AG09309 (cell line): ENCODE measurements at regions not wholly inside any gene's neighbourhood (a gene's known extent, or its start where the extent isn't known, plus 50 kb on each side); places are given as distances from the start of the nearest gene placed in this dataset.

Experiments used
- DNase-seq: peaks from one replicate; pipeline ENCODE4 v3.0.0-alpha.2; 2010; ENCODE audit warnings: low read depth
- H3K4me3 ChIP-seq: 2 replicates; pipeline ENCODE4 v1.5.1; 2011; ENCODE audit warnings: mild to moderate bottlenecking, low read depth, low read length, moderate library complexity; ENCODE audit not compliant: control insufficient read depth
- CTCF ChIP-seq: IDR thresholded peaks from 2 replicates; pipeline ENCODE4 v1.5.1; 2011; ENCODE audit warnings: mild to moderate bottlenecking, low read depth, low read length, inconsistent platforms; ENCODE audit not compliant: insufficient read depth, control insufficient read depth; ENCODE audit errors: missing control alignments

DNA sequence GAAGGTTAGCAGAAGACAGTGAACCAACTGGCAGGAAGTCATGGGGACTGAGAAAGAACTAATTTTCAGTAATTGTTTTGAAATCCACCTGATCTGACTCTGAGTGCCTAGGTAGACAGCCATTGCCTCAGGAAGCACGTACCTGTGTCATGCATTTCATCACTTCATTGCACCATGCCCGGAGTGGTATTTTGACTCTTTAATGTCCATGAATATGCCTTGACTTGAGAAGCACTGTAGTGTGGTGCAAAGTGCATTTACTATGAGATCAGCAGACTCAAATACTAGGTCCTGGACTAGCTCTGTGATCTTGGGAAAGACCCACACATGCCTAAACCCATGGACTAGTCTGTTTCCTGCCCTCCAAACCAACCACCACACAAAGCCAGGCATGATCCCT lies 370.9 kb upstream of the MARCKS start:
- DNase-seq = no peak
- H3K4me3 ChIP-seq = no peak overlapping the region
- no peak for TF ChIP-seq CTCF

DNA sequence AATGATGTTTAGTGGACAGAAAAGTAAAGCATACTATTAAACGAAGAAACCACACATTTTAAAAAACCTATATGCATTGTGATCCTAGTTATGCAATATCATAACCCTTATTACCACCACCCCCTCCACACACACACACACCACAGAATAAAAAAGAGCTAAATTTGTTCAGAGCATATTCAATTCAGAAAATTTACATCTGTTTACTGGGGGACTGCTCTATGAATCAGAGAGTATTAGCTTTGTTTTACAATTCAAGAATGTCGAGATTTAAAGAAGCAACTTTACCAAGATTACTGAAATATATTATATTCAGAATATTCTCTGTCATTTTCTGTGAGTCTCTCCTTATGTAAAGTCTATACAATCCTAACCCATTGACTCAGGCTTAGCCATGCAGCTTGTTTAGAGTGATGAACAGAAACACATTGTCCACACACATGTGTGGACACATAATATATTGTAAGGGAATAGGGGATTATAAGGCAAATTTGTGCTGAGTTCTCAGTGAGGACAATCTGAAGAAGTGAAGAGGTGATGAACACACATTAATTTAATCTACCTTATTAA lies 369.6 kb upstream of the MARCKS start:
- no peak overlapping the region for H3K4me3 ChIP-seq
- TF ChIP-seq CTCF = no peak
- no peak for DNase-seq

DNA sequence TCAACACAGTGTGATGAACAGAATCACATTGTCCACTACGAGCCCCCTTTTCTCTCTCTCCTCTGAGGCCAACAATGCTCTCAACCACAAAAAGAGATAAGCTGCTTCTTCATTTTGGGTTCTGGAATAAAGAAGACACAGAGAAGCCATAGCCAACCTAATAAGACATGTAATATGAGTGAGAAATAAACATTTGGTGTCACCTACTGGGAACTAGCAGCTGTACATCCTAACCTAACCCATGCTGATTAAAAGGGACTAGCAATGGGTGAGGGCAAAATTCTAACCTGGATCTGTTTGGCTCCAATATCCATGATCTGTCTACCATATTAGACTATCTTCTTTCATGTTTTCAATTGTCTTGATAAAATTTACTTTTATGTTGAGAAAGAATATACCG lies 369.1 kb upstream of the MARCKS start:
- DNase-seq = no peak
- H3K4me3 ChIP-seq = no peak overlapping the region
- TF ChIP-seq CTCF = no peak

DNA sequence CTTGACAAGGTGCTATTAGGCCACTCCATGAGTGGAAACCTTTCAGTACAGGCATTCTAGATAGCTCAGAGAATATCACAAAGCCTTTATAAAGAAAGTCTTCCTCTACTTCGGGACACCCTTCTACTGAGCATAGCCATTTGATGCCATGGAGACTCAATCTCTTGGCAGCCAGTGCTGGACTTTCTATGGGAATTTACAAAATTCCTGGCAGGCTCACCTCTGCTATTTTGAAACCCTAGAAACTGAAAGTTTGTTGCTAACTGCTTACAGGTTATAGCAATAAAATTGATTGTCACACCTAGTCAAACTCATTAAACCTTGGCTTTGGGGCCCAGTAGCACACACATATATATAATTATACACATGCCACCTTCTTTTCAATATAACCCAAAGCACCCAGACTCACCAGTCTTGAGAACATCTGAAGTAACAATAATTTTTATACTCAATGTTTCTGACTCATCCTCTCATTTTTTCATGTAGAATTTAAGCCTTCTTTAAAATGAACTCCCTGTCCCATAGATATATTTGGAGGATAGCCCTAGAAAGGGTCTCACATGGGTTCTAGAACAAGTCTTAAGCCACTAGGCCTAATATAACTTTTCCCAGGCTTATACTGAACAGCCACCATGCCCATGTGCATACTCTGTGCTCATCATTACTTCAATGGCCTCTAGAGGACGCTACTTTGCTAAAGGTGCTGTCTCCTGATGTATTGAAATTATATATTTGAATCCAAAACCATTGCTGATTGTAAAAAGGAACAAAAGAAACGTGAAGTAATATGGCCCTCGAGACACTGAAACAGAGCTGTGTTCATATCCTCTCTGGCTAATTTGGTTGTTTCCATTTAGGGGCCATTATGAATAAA lies 368.1 kb upstream of the MARCKS start:
- no peak overlapping the region for H3K4me3 ChIP-seq
- no peak for DNase-seq

DNA sequence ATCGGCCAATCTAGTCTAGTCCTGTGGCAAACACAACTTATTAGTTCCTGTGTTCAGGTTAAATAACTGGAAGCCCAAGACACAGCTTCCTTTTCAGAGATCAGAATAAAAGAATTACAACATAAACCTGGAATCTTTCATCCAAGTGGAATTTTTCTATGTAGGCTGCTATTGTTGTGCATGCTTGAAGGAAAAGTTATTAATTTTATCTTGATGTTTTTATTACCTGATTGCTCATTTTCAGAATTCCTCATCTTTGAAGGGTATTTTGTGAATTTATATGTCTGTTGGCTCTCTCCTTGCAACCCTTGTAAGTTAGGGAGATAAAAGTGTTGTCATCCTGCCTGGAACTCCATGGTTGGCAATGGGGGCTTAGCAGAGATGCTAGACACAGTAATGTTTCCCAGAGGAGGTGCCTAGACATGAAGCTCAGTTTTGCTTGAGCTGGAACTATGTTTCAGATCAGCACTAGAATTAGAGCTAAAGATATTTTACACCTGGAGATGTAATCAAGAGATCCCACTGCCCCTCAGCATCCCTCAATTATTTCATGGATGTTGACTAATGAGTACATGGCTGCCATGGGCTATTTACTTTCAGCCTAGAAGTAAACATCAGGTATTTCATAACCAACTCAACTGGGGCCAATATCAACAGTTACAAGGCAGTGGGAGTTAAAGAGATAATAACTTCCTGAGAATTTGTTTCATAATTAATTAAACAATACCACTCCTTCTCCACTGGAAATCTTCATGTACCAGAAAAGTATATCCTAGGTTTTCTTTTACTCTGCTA lies 367.0 kb upstream of the MARCKS start:
- TF ChIP-seq CTCF = no peak
- no peak overlapping the region for H3K4me3 ChIP-seq
- peak; percentile 68 for DNase-seq

More for the DNA sequence above, 368.1 kb upstream of the MARCKS start:
- TF ChIP-seq CTCF = no peak

DNA sequence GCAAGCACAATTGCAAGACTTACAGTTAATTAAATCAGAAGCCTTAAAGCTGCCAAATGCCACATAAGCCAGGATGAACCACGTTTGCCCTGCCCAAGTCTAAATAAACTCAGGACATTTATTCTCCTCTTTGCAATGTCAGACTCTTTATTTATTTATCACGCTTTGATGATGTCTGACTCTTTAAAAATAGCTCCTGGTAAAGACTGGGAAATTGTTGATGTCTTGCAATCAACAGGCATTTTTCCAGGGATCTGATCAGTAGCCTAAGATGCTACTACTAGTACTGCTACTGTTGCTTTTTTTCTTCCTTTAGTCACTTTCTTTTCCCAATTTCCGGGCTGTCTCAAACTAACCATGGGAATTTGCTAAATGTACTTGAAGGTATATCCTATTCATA lies 365.8 kb upstream of the MARCKS start:
- TF ChIP-seq CTCF = no peak
- no peak for DNase-seq
- no peak overlapping the region for H3K4me3 ChIP-seq
